Ovary (tissue), 3 donors: ENCODE measurements at regions not wholly inside any gene's neighbourhood (a gene's known extent, or its start where the extent isn't known, plus 50 kb on each side); places are given as distances from the start of the nearest gene placed in this dataset.

Source experiments
- POLR2A ChIP-seq: fragments of 450-650 bp; IDR thresholded peaks from one replicate; pipeline ENCODE4 v1.6.1; 2017; ENCODE audit warnings: antibody characterized with exemption, mild to moderate bottlenecking, moderate library complexity
- TF ChIP-seq, protein P1 (sequence below), 3 donors: fragments of 450-650 bp in 2 of 3; fragments of 200-600 bp in 1 of 3; IDR thresholded peaks; one replicate each; pipeline versions ENCODE4 v1.5.1 to v1.8.0; 2016 to 2022; ENCODE audit warnings: antibody characterized with exemption in 3 of 3, mild to moderate bottlenecking in 1 of 3
- donor health status: DM: no; HTN: no; CAD: no.

DNA sequence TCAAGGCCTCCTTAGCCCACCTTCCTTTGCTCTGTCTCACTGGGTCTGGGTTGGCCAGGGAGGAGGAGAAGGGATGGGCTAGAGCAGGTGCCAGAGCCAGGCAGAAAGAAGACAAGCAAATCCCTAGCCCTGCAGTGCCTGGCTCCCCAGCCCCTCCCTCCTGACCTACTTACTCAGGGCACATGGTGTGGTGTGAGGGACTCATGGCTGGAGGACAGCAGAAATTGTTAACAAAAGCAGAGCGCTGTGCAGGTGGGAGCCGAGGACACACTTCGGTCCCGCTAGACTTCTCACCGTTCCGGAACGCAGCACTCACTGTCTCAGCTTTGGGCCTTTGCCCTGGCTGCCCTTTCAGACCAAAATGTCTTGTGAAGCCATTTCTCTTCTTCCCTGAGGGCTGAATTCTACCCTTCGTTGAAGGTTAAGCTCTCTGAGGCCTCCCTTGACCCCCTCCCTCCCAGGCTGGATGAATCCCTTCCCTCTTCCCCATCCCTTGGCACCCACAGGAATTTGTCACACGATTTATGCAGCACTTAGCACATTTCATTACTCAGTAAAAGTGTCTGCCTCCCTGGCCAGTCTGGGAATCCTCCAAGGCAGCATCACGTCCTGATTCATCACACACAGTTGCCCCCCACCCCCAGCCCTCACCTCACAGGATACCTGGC is 263.9 kb upstream of the TRPC7 start:
- TF ChIP-seq, protein P1, sequence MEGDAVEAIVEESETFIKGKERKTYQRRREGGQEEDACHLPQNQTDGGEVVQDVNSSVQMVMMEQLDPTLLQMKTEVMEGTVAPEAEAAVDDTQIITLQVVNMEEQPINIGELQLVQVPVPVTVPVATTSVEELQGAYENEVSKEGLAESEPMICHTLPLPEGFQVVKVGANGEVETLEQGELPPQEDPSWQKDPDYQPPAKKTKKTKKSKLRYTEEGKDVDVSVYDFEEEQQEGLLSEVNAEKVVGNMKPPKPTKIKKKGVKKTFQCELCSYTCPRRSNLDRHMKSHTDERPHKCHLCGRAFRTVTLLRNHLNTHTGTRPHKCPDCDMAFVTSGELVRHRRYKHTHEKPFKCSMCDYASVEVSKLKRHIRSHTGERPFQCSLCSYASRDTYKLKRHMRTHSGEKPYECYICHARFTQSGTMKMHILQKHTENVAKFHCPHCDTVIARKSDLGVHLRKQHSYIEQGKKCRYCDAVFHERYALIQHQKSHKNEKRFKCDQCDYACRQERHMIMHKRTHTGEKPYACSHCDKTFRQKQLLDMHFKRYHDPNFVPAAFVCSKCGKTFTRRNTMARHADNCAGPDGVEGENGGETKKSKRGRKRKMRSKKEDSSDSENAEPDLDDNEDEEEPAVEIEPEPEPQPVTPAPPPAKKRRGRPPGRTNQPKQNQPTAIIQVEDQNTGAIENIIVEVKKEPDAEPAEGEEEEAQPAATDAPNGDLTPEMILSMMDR (IDR thresholded peaks at IDR 0.05) = no peak
- TF ChIP-seq POLR2A = no peak
